PC-9 (cell line): ENCODE measurements at regions not wholly inside any gene's neighbourhood (a gene's known extent, or its start where the extent isn't known, plus 50 kb on each side); places are given as distances from the start of the nearest gene placed in this dataset.

Source experiments
- BruUV-seq: library from RNA; stranded (reverse); fragments of 400-500 nt; replicated peaks from 2 replicates; lab custom pipeline; 2021; lab: Mats Ljungman, UMichigan
- CTCF ChIA-PET: fragments of 300-600 bp; sonication (Branson Sonifier 250); formaldehyde crosslinking; loops from one replicate; lab custom pipeline; 2022; ENCODE audit warnings: antibody characterized with exemption; lab: Charles Lee
- POLR2A ChIA-PET: fragments of 300-600 bp; sonication (Branson Sonifier 250); formaldehyde crosslinking; loops from one replicate; lab custom pipeline; 2022; ENCODE audit warnings: antibody characterized with exemption; ENCODE audit not compliant: unreplicated experiment; lab: Charles Lee
- DNase-seq, 2 experiments: peaks; one replicate each; pipeline versions ENCODE4 v3.0.0 to v3.0.0-alpha.2; 2015 to 2022; ENCODE audit warnings: mixed read lengths in 1 of 2
- H2AFZ ChIP-seq: fragments of 200-600 bp; sonication (generic); 2 replicates; pipeline ENCODE4 v1.8.1; 2017; ENCODE audit warnings: antibody characterized with exemption
- H3F3A ChIP-seq: fragments of 200-600 bp; sonication (generic); 2 replicates; pipeline ENCODE4 v1.8.1; 2017; ENCODE audit warnings: antibody characterized with exemption, mild to moderate bottlenecking, low read depth; ENCODE audit not compliant: insufficient read depth
- H3K27ac ChIP-seq: fragments of 200-600 bp; sonication (generic); 2 replicates; pipeline ENCODE4 v1.6.1; 2016; ENCODE audit warnings: mixed run types
- H3K27me3 ChIP-seq: fragments of 200-600 bp; sonication (generic); 2 replicates; pipeline ENCODE4 v1.6.1; 2016; ENCODE audit warnings: low read depth, mixed run types; ENCODE audit not compliant: insufficient read depth
- H3K36me3 ChIP-seq: fragments of 200-600 bp; sonication (generic); 2 replicates; pipeline ENCODE4 v1.6.1; 2016; ENCODE audit warnings: low read depth, mixed run types
- H3K4me1 ChIP-seq: fragments of 200-600 bp; sonication (generic); replicated peaks from 2 replicates; pipeline ENCODE4 v1.6.1; 2016; ENCODE audit warnings: mixed run types; ENCODE audit not compliant: insufficient read depth
- H3K4me2 ChIP-seq: fragments of 200-600 bp; sonication (generic); 2 replicates; pipeline ENCODE4 v1.6.1; 2017; ENCODE audit warnings: mixed run types
- H3K4me3 ChIP-seq: fragments of 200-600 bp; sonication (generic); 2 replicates; pipeline ENCODE4 v1.6.1; 2016; ENCODE audit warnings: mixed run types
- H3K79me2 ChIP-seq: fragments of 200-600 bp; sonication (generic); 2 replicates; pipeline ENCODE4 v1.6.1; 2017; ENCODE audit warnings: low read depth, mixed run types
- H3K9me2 ChIP-seq: fragments of 200-600 bp; sonication (generic); 2 replicates; pipeline ENCODE4 v1.8.1; 2017; ENCODE audit warnings: mild to moderate bottlenecking; ENCODE audit not compliant: insufficient read depth
- H3K9me3 ChIP-seq: fragments of 200-600 bp; sonication (generic); 2 replicates; pipeline ENCODE4 v1.8.1; 2016; ENCODE audit warnings: low read depth; ENCODE audit not compliant: insufficient read depth
- H4K20me1 ChIP-seq: fragments of 200-600 bp; sonication (generic); 2 replicates; pipeline ENCODE4 v1.8.1; 2017; ENCODE audit not compliant: insufficient read depth
- EZH2 ChIP-seq: fragments of 200-600 bp; sonication (generic); IDR thresholded peaks from 2 replicates; pipeline ENCODE4 v1.8.0; 2017; ENCODE audit warnings: antibody characterized with exemption, low read depth
- intact Hi-C: fragments of 100-400 bp; cut with micrococcal nuclease; formaldehyde crosslinking; loops from one replicate; pipeline ENCODE4 v1.10.0; 2022; ENCODE audit not compliant: unreplicated experiment
- TF ChIP-seq, protein P1 (sequence below): fragments of 200-600 bp; sonication (generic); conservative IDR thresholded peaks from 2 replicates; pipeline ENCODE4 v1.6.1; 2017; ENCODE audit warnings: mixed run types, antibody characterized with exemption, mild to moderate bottlenecking, moderate library complexity

DNA sequence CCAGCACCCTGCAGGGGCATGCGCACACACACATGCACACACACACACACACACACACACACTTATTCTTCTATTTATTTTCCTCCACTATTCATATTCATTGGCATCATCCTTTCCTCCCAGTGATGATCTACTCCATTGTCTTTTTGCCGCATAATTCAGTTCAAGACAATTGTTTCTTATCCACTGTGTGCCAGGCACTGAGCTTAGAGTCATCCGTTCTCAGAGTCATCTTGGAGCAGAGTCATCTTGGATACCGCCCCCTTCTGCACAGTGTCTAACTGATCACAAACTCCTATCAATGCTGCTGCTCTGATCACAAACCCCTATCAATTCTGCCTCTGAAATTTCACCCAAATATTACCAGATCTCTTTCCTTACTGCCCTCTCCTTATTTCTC lies 102.8 kb upstream of the PROX1 start:
- ChIA-PET CTCF (no interaction called here), POLR2A (no interaction called here)
- Histone ChIP-seq H2AFZ (no peak overlapping the region), H3K36me3 (no peaks in the 10 kb centered on the region), H3K27me3 (peaks cover 20% of the 10 kb centered on the region; the same call in 1 of the 2 replicates), H3F3A (no peaks in the 10 kb centered on the region), H3K27ac (no peak overlapping the region), H3K79me2 (no peaks in the 10 kb centered on the region), H3K9me2 (no peaks in the 10 kb centered on the region), H3K4me2 (no peak overlapping the region), H3K4me1 (no peaks in the 10 kb centered on the region), H3K4me3 (no peak overlapping the region), H4K20me1 (no peaks in the 10 kb centered on the region), H3K9me3 (no peaks in the 10 kb centered on the region; the same call in 1 of the 2 replicates)
- BruUV-seq, result no TSS peak
- no peak for TF ChIP-seq EZH2
- TF ChIP-seq, protein P1, sequence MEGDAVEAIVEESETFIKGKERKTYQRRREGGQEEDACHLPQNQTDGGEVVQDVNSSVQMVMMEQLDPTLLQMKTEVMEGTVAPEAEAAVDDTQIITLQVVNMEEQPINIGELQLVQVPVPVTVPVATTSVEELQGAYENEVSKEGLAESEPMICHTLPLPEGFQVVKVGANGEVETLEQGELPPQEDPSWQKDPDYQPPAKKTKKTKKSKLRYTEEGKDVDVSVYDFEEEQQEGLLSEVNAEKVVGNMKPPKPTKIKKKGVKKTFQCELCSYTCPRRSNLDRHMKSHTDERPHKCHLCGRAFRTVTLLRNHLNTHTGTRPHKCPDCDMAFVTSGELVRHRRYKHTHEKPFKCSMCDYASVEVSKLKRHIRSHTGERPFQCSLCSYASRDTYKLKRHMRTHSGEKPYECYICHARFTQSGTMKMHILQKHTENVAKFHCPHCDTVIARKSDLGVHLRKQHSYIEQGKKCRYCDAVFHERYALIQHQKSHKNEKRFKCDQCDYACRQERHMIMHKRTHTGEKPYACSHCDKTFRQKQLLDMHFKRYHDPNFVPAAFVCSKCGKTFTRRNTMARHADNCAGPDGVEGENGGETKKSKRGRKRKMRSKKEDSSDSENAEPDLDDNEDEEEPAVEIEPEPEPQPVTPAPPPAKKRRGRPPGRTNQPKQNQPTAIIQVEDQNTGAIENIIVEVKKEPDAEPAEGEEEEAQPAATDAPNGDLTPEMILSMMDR, result no peak
- no peak for DNase-seq
- intact Hi-C loops, result no loop called here

DNA sequence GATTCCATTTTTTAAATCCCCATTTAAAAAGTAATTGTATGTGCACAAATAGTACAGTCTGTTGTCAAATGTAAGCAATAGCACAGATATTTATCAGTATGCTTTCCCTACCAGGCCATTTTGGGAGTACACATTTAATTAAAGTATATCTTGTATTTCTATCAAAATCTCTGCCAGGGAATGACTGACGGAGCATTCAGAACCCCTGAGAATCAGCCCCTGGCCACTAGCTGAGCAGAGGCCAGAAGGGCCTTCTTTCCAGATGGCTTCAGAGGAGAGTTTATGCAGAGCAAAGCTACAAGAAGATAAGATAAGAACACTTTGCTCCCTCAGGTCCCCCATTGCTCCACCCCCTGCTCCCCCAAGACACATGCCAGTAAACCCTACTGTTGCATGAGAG lies 99.9 kb upstream of the PROX1 start:
- intact Hi-C loops, result no loop called here
- H2AFZ ChIP-seq, result no peak overlapping the region
- DNase-seq, result no peak
- TF ChIP-seq, protein P1, result no peak
- TF ChIP-seq EZH2, result no peak
- no peaks in the 10 kb centered on the region for H3K4me1 ChIP-seq
- CTCF ChIA-PET, result no interaction called here
- no peak overlapping the region for H3K27ac ChIP-seq
- BruUV-seq, result no TSS peak
- no peaks in the 10 kb centered on the region for H3K9me2 ChIP-seq
- H3F3A ChIP-seq, result no peaks in the 10 kb centered on the region
- H3K4me3 ChIP-seq, result no peak overlapping the region
- H3K79me2 ChIP-seq, result no peaks in the 10 kb centered on the region
- H3K4me2 ChIP-seq, result no peak overlapping the region
- no peaks in the 10 kb centered on the region; the same call in 1 of the 2 replicates for H3K9me3 ChIP-seq
- H3K36me3 ChIP-seq, result no peaks in the 10 kb centered on the region
- POLR2A ChIA-PET, result no interaction called here
- H4K20me1 ChIP-seq, result no peaks in the 10 kb centered on the region
- peaks cover 20% of the 10 kb centered on the region; the same call in 1 of the 2 replicates for H3K27me3 ChIP-seq

- ChIA-PET POLR2A (no interaction called here), CTCF (no interaction called here)
- Histone ChIP-seq H2AFZ (no peak overlapping the region), H3K27me3 (no peaks in the 10 kb centered on the region), H3K9me3 (peaks cover 8% of the 10 kb centered on the region; the same call in 1 of the 2 replicates), H3K79me2 (no peaks in the 10 kb centered on the region), H3F3A (no peaks in the 10 kb centered on the region), H3K27ac (no peak overlapping the region), H3K4me3 (no peak overlapping the region), H3K4me2 (no peak overlapping the region), H4K20me1 (no peaks in the 10 kb centered on the region), H3K4me1 (no peaks in the 10 kb centered on the region), H3K9me2 (no peaks in the 10 kb centered on the region), H3K36me3 (no peaks in the 10 kb centered on the region)
- BruUV-seq, result no TSS peak
- intact Hi-C loops, result no loop called here
- TF ChIP-seq EZH2, result no peak
- TF ChIP-seq, protein P1, result no peak
- no peak for DNase-seq
Measured at GRCh38 chr1:213891989-213892902, 95.5 kb upstream of the PROX1 start.
